ENCODE measurements at regions not wholly inside any gene's neighbourhood (a gene's known extent, or its start where the extent isn't known, plus 50 kb on each side); places are given as distances from the start of the nearest gene placed in this dataset.
A peak's percentile ranks its signal among the peaks of the same experiment; 100 is the strongest.

DNA sequence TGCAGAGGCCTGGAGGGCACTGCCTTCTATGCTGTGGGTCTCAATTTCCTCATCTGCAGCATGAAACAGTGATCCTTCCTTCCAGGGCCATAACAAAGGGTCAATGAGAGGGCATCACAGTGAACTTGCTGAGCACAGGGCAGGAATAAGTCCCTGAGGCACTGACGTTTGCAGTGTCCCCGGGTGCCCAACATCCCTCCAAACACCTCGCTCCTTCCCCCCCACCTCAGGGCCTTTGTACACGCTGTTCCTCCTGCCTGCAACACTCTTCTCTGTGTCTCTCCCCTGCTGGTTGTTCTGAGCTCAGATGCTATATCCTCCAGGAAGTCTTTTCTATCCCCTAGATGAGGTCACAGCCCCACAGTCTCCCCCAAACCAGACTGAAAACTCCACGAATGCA is 59.7 kb upstream of the TCF20 start:
- DNase-seq: no peak

DNA sequence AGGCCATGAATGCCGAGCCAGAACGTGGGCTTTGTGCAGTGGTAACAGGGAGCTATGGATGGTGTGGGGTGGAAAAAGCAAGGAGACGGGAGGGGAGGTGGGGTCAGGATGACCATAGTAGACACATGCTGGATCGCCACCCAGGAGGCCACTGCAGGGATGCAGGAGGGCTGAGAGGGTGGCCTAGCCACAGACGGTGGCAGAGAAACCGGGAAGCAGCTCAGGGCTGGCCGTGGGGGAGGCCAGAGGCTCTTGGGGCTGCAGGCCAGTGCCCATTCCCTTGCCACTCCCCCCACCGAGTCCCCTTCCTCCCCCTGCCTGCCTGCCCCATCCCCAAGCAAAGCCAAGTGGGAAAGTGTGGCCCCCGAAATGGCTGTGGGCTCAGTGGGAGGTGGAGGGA is 59.1 kb upstream of the TCF20 start:
- DNase-seq: no peak

GRCh38 chr22:42328784-42329145 is 58.3 kb upstream of the TCF20 start:
- DNase-seq: no peak

DNA sequence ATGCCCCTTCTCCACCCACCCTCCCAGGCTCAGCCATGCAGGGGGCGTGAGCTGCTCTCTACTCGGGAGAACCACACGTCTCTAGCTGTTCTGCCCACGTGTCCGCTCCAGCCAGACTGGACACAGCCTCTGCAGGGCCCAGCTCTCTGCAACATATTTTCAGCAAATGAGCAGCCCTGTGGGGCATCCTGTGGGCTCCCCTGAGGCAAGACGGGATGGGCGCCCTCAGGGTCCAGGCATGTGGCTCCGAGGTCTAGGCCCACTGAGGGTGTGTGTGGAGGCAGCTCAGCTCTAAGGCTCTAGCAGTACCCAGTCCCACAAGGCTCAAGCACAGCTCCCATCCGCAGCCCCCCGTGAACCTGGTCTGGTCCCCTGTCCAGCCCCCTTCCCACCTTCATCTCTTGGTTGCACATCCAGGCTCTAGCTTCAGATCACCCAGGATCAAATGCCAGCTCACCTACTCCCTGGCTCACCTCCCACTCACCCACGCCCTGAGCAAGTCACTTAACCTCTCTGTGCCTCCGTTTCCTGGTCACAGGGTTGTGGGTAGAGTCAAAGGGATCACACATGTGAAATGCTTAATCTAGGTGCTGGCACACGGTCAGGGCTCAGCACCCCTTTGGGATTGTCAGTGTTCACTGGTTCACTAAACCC is 57.8 kb upstream of the TCF20 start:
- no peak for DNase-seq

GRCh38 chr22:42327462-42328129 is 57.1 kb upstream of the TCF20 start:
- no peak for DNase-seq

DNA sequence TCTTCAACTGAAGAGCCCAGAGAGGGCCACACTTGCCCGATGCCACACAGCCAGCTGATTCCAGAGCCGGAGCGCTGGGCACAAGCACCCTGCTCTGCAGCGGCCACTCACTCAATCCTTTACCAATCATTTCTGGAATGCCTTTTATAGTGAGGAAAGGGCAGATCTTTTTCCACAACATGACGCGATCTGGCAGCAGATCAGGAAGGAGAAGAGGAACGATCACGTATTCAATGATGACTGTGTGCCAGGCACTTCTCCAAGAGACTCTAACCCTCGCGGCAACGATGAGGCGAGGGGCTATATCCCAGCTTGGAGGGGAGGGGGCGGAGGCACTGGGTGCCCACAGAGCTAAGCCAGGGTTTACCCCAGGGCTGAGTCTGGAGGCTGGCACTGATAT is 56.3 kb upstream of the TCF20 start:
- no peak for DNase-seq

DNA sequence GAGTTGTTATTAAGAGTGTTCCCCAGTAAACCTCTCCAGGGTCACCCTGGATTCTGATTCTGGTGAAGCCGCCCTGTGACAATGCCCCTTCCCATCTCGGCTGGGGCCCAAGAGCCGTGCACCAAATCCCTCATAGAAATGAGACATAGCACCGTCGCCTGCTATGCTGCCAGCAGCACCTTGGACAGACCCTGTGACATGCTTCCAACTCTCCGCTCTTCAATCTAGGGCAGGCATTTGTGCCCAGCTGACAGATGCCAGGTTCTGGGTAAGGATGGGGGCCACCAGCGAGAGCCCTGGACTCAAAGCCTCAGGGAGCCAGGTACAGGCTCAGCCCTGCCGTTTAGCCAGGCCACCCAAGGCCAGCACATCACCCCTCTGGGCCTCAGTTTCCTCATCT is 55.8 kb upstream of the TCF20 start:
- DNase-seq: no peak

DNA sequence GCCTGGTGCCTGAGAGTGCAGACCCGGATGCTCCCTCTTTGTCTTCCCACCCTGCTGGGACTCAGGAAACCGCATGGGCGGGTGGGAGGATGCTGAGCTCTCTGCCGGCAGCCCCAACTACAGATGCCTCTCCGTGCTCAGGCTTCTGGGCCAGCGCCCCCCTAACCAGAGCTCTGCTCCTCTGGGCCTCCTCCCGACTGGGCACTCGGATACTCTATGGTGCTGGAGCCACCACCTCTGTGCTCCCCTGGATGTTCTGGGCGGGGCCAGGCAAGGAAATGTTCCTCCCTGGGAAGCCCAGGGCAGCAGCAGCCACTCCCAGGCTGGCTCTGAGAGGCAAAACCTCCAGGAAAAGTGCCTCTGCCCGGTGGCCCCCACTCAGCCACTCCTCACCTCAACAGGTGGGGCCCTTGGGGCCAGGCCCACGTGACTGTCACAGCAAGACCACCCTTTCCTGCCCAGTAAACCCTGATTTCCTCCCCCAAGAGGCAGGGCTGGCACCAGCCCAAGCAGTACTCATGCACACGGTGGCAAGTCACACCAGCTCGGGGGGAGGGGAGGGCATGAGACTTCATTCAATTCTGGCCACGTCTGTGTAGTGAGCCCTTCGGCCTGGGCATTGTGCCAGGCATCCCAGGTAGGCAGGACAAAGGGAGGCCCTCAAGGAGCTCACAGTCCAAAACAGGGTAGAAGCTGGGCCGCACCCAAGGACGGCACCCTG is 54.7 kb upstream of the TCF20 start:
- DNase-seq: peak in 2 of 6 experiments; percentile 18 to 19

DNA sequence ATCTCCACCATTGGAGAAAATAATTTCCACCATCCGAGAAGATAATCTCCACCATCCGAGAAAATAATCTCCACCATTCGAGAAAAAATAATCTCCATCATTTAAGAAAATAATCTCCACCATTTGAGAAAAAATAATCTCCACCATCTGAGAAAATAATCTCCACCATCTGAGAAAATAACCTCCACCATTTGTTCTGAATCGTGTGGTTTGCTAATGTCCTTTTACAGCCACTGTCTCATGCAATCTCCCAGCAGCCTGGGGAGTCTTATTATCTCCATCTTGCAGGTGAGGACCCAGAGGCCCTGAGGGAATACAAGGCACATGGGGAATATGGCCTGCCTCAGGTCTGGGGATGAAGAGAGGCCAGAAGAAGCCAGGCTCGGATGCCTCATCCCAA is 54.1 kb upstream of the TCF20 start:
- DNase-seq: no peak

DNA sequence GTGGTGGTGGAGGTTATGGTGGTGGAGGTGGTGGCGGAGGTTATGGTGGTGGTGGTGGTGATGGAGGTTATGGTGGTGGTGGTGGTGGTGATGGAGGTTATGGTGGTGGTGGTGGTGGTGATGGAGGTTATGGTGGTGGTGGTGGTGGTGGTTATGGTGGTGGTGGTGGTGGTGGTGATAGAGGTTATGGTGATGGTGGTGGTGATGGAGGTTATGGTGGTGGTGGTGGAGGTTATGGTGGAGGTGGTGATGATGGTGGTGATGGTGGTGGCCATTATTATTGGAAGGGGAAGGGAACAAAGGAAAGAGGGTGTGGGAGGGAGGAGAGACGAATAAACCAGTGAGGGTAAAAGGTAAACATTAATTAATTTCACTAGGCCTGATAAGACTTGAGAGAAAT is 53.5 kb upstream of the TCF20 start:
- DNase-seq: no peak

DNA sequence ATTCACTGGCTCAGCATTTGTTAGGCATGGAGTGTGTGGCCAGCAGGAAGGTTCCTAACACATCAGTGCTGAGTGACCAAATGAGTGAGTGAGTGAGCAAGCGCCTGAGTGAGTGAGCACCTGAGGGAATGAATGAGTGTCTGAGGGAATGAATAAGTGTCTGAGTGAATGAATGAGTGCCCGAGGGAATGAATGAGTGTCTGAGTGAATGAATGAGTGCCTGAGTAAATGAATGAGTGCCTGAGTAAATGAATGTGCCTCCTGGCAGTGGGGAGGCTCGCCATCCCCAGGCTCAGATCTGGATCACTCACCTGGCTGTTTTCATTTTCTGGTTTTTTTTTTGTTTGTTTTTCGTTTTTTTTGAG is 52.1 kb upstream of the TCF20 start:
- no peak for DNase-seq

GRCh38 chr22:42321908-42322561 is 51.6 kb upstream of the TCF20 start:
- no peak for DNase-seq

DNA sequence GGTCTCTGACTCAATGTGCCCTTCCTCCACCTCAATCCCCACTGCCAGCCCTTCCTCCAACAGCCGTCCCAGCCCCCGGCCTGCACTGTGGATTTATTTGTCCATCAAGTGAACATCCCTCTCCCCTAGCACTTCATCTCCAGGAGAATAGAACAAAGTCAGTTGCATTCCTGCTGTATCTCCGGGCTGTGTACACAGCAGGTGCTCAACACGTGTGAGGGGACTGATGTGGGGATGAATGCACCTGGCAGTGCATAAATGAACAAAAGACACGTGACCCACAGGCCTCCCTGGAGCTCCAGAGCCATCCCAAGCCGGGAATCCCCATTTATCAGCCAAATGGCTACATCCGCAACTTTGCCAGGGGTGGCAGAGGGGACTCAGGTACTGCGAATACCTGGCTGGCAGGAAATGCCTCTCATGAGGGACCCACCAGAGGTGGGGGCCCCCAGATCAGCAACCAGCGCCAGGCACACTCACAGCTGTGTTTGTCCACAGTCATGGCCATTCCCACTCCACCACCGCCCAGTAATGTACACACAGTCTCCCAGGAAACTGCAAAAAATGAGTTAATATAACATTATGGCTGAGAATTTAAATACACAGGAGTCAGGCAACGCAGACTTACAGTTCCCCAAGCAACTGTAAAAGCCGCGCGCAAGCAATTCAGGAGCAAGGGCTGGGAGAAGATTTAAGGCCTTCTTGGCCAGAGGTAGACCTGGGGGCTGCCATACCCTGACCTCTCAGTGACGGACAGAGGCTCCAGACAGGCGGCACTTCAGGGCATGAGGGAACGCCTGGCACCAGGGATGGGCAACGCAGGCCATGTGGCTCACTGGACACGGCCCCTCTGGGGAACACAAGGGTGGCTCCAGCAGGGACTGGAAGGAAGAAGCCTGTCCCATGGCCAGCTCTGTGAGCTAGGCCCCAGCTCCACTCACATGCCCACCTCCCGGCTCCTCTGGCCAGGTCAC is 50.3 kb upstream of the TCF20 start:
- DNase-seq: no peak
